ENCODE measurements at regions not wholly inside any gene's neighbourhood (a gene's known extent, or its start where the extent isn't known, plus 50 kb on each side); places are given as distances from the start of the nearest gene placed in this dataset.

DNA sequence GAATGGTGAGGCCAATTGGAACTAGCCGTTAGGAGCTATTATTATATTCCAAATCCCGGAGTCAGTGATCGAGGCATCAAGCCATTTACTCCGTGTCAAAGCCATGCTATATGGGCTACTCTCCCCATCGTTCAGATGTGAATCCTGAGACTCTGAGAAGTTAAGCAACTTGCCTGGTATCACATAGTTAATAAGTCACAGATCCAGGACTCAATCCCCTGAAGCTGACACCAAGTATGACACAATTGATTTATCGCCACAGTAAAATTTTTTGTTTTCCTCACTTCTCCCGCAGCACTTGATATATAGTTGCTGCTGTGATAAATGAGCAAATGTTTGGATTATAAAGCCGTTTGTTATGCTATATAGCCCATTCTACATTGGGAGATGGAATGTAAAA lies 50.8 kb upstream of the TSHZ2 start:
- Histone ChIP-seq H3K9me3 (ENCODE audit: low read length) (no peaks in the 10 kb centered on the region), H3K4me3 (ENCODE audit: low read length) (no peak overlapping the region), H3K4me1 (ENCODE audit: insufficient read depth, low read length) (peaks cover 27% of the 10 kb centered on the region), H3K36me3 (ENCODE audit: insufficient read depth, low read length) (no peaks in the 10 kb centered on the region), H3K27me3 (ENCODE audit: insufficient read depth, low read length) (no peaks in the 10 kb centered on the region), H2AFZ (ENCODE audit: low read depth, low read length) (no peak overlapping the region)

DNA sequence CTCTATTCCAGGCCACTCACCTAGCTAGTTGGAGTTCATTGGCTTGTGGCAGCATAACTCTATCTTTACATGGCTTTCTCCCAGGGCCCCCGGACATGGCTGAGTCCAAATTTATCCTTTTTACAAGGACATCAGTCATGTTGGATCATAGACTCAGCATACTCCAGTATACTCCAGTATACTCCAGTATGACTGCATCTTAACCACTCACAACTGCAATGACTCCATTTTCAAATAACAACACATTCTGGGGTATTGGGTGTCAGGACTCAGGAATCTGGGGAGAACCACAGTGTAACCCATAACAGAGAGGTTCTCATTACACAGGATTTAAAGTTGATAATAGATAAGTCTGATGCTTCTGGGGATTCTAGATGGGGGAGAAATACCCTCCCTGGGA lies 53.8 kb upstream of the TSHZ2 start:
- Histone ChIP-seq H3K27me3 (ENCODE audit: insufficient read depth, low read length) (no peaks in the 10 kb centered on the region), H3K4me3 (ENCODE audit: low read length) (no peak overlapping the region), H3K36me3 (ENCODE audit: insufficient read depth, low read length) (no peaks in the 10 kb centered on the region), H2AFZ (ENCODE audit: low read depth, low read length) (no peak overlapping the region), H3K9me3 (ENCODE audit: low read length) (no peaks in the 10 kb centered on the region), H3K4me1 (ENCODE audit: insufficient read depth, low read length) (peaks cover 19% of the 10 kb centered on the region)

DNA sequence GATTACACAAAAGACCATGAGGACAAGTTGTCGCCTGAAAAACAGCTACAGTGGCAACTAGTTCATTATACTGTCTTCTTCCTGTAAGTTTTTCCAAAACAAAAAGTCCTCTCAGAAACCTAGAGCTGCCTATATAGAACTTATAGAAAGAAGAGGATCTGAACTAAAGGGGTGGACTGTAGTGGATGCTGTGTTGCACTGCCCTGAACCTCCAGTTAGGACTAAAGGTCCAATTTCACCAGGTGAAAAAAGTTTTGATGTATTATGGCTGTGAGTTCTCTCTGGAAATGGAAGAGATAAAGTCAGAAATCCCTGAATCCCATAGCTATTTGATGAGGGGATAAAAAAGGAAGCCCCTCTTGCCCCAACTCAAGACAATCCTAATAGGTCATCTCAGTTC lies 56.6 kb upstream of the TSHZ2 start:
- no peaks in the 10 kb centered on the region for H3K36me3 ChIP-seq (ENCODE audit: insufficient read depth, low read length)
- H3K27me3 ChIP-seq (ENCODE audit: insufficient read depth, low read length): no peaks in the 10 kb centered on the region
- no peak overlapping the region for H3K4me3 ChIP-seq (ENCODE audit: low read length)
- no peaks in the 10 kb centered on the region for H3K9me3 ChIP-seq (ENCODE audit: low read length)
- H3K4me1 ChIP-seq (ENCODE audit: insufficient read depth, low read length): peaks cover 9% of the 10 kb centered on the region
- H2AFZ ChIP-seq (ENCODE audit: low read depth, low read length): no peak overlapping the region

GRCh38 chr20:52914870-52915269 lies 57.3 kb upstream of the TSHZ2 start:
- H3K9me3 ChIP-seq (ENCODE audit: low read length): no peaks in the 10 kb centered on the region
- H3K27me3 ChIP-seq (ENCODE audit: insufficient read depth, low read length): no peaks in the 10 kb centered on the region
- no peak overlapping the region for H3K4me3 ChIP-seq (ENCODE audit: low read length)
- H2AFZ ChIP-seq (ENCODE audit: low read depth, low read length): no peak overlapping the region
- no peaks in the 10 kb centered on the region for H3K36me3 ChIP-seq (ENCODE audit: insufficient read depth, low read length)
- peaks cover 3% of the 10 kb centered on the region for H3K4me1 ChIP-seq (ENCODE audit: insufficient read depth, low read length)

DNA sequence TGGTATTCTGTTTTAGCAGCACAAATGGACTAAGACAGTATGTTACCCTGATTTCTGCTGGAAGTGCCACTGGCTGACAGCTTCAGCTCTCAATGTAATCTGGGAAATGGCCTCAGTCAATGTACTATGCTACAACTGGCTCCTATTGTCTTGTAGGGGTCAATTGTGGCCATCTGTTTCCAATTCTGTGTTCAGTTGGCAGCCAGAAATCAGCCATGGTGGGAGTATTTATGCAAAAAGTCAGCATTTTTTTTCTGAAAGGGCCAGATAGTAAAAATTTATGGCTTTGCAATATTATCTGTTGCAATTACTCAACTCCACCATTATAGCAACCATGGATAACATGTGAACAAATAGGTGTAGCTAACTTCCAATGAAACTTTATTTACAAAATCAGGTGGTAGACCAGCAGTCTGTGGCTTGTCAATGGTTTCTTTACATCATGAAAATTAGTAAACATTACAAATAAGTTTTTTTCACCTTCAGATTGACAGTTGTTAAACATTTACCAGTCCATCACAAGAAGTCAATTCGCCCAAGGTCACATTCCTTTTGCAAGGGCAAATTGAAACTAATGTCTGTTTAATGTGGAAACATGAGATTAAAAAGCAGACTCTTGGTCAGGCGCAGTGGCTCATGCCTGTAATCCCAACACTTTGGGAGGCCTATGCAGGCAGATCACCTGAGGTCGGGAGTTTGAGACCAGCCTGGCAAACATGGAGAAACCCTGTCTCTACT lies 58.3 kb upstream of the TSHZ2 start:
- Histone ChIP-seq H3K4me3 (ENCODE audit: low read length) (no peak overlapping the region), H3K36me3 (ENCODE audit: insufficient read depth, low read length) (no peaks in the 10 kb centered on the region), H3K4me1 (ENCODE audit: insufficient read depth, low read length) (no peaks in the 10 kb centered on the region), H3K9me3 (ENCODE audit: low read length) (no peaks in the 10 kb centered on the region), H2AFZ (ENCODE audit: low read depth, low read length) (no peak overlapping the region), H3K27me3 (ENCODE audit: insufficient read depth, low read length) (no peaks in the 10 kb centered on the region)

DNA sequence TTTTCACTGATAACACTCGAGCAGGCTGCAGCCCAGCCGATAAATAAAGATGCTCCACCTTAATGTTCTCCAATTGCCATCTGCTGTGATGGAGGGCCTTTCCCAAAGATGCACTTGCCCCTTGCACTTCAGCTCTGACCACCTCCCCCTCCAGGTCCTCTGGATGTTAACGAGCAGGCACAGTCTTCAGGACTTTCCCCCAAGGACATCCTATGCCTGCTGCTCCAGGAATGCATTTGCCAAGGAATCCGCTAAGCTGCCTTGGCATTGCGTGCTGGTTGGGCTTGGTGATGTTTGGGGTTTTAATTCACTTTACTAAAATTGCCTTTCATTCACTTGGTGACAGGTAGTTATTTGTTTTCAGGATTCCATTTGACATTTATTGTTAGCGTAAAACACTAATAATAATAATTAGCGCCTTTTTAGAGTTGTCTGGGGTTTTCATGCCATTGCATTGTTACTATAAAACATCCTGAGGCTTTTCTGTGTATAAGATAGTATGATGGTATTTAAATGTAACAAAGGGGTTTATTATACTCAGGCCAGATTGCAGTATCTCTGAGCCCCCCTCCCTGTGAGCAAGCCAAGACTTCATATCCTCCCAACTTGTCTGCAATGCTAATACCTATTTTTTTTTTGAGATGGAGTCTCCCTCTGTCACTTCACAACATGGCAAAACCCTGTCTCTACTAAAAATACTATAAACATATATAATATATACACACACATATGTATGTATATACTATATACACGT lies 66.7 kb upstream of the TSHZ2 start:
- no peak overlapping the region for H3K4me3 ChIP-seq (ENCODE audit: low read length)
- peaks cover 5% of the 10 kb centered on the region for H3K4me1 ChIP-seq (ENCODE audit: insufficient read depth, low read length)
- H3K9me3 ChIP-seq (ENCODE audit: low read length): no peaks in the 10 kb centered on the region
- H3K27me3 ChIP-seq (ENCODE audit: insufficient read depth, low read length): no peaks in the 10 kb centered on the region
- H3K36me3 ChIP-seq (ENCODE audit: insufficient read depth, low read length): no peaks in the 10 kb centered on the region
- H2AFZ ChIP-seq (ENCODE audit: low read depth, low read length): no peak overlapping the region

GRCh38 chr20:52904837-52905236 lies 67.3 kb upstream of the TSHZ2 start:
- no peak overlapping the region for H3K4me3 ChIP-seq (ENCODE audit: low read length)

DNA sequence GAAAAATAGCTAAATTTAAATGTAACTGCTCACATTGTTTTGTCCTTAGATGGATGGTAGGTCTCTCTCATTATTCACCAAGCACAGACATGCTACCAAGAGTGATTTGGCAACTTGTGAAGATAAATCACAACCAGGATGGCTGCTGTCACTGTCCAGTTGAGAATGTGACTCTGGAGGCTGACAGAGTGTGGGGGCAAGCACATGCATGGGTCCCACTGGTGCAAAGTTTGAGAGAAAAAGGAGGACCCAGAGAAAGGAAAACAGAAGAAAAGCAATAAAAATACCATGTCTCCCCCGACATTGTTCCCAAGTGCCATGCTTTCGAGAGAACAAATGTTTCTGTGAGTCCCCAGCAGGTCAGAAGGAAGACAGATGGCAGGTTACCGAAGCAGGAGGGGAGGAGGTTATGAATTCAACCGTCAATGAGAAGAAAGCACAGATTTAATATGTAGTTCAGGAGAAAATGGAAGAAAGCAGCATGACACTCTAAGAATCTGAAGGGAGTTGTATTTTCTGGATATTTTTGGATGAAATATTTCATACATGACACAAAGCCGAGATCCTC lies 73.0 kb upstream of the TSHZ2 start:
- Histone ChIP-seq H3K4me1 (ENCODE audit: insufficient read depth, low read length) (peaks cover 9% of the 10 kb centered on the region), H3K9me3 (ENCODE audit: low read length) (no peaks in the 10 kb centered on the region), H2AFZ (ENCODE audit: low read depth, low read length) (no peak overlapping the region), H3K27me3 (ENCODE audit: insufficient read depth, low read length) (no peaks in the 10 kb centered on the region), H3K4me3 (ENCODE audit: low read length) (no peak overlapping the region), H3K36me3 (ENCODE audit: insufficient read depth, low read length) (no peaks in the 10 kb centered on the region)

More at GRCh38 chr20:52904837-52905236, 67.3 kb upstream of the TSHZ2 start:
- Histone ChIP-seq H3K9me3 (ENCODE audit: low read length) (no peaks in the 10 kb centered on the region), H2AFZ (ENCODE audit: low read depth, low read length) (no peak overlapping the region), H3K36me3 (ENCODE audit: insufficient read depth, low read length) (no peaks in the 10 kb centered on the region), H3K27me3 (ENCODE audit: insufficient read depth, low read length) (no peaks in the 10 kb centered on the region), H3K4me1 (ENCODE audit: insufficient read depth, low read length) (peaks cover 5% of the 10 kb centered on the region)

- Histone ChIP-seq H3K4me3 (ENCODE audit: low read length) (no peak overlapping the region), H3K36me3 (ENCODE audit: insufficient read depth, low read length) (no peaks in the 10 kb centered on the region), H3K27me3 (ENCODE audit: insufficient read depth, low read length) (peaks cover 2% of the 10 kb centered on the region), H2AFZ (ENCODE audit: low read depth, low read length) (no peak overlapping the region), H3K9me3 (ENCODE audit: low read length) (no peaks in the 10 kb centered on the region), H3K4me1 (ENCODE audit: insufficient read depth, low read length) (peaks cover 9% of the 10 kb centered on the region)
These were observed 75.8 kb upstream of the TSHZ2 start for GRCh38 chr20:52896348-52896747.

GRCh38 chr20:52895701-52896100 lies 76.5 kb upstream of the TSHZ2 start:
- H3K4me3 ChIP-seq (ENCODE audit: low read length): no peak overlapping the region
- H3K27me3 ChIP-seq (ENCODE audit: insufficient read depth, low read length): peaks cover 2% of the 10 kb centered on the region
- peaks cover 9% of the 10 kb centered on the region for H3K4me1 ChIP-seq (ENCODE audit: insufficient read depth, low read length)
- H3K9me3 ChIP-seq (ENCODE audit: low read length): no peaks in the 10 kb centered on the region
- H2AFZ ChIP-seq (ENCODE audit: low read depth, low read length): no peak overlapping the region
- H3K36me3 ChIP-seq (ENCODE audit: insufficient read depth, low read length): no peaks in the 10 kb centered on the region

- Histone ChIP-seq H3K4me3 (ENCODE audit: low read length) (no peak overlapping the region), H3K4me1 (ENCODE audit: insufficient read depth, low read length) (peaks cover 9% of the 10 kb centered on the region), H3K9me3 (ENCODE audit: low read length) (no peaks in the 10 kb centered on the region), H2AFZ (ENCODE audit: low read depth, low read length) (no peak overlapping the region), H3K36me3 (ENCODE audit: insufficient read depth, low read length) (no peaks in the 10 kb centered on the region), H3K27me3 (ENCODE audit: insufficient read depth, low read length) (peaks cover 2% of the 10 kb centered on the region)
These were observed 76.9 kb upstream of the TSHZ2 start for GRCh38 chr20:52895235-52895634.

DNA sequence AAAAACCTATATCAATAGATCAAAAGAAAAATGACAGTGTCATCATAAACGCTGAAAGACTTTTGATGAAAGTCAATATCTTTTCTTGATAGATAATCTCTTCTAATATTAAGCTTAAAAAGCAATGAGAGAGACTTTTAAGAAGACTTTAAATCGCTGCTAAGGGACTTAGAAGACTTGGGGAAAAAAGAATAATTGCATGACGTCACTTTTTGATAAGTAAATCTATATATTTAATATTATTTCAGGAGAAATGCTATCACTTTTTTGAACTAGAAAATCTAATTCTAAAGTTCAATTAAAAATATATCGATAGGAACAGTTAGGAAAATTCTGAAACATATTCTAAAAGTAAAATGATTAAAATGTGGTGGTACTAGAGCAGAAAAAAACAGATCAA lies 78.7 kb upstream of the TSHZ2 start:
- H3K4me1 ChIP-seq (ENCODE audit: insufficient read depth, low read length): peaks cover 9% of the 10 kb centered on the region
- H2AFZ ChIP-seq (ENCODE audit: low read depth, low read length): no peak overlapping the region
- H3K4me3 ChIP-seq (ENCODE audit: low read length): no peak overlapping the region
- H3K9me3 ChIP-seq (ENCODE audit: low read length): no peaks in the 10 kb centered on the region
- peaks cover 2% of the 10 kb centered on the region for H3K27me3 ChIP-seq (ENCODE audit: insufficient read depth, low read length)
- H3K36me3 ChIP-seq (ENCODE audit: insufficient read depth, low read length): no peaks in the 10 kb centered on the region

- H3K4me3 ChIP-seq (ENCODE audit: low read length): no peak overlapping the region
- H3K9me3 ChIP-seq (ENCODE audit: low read length): no peaks in the 10 kb centered on the region
- no peak overlapping the region for H2AFZ ChIP-seq (ENCODE audit: low read depth, low read length)
- H3K4me1 ChIP-seq (ENCODE audit: insufficient read depth, low read length): peaks cover 9% of the 10 kb centered on the region
- no peaks in the 10 kb centered on the region for H3K36me3 ChIP-seq (ENCODE audit: insufficient read depth, low read length)
- H3K27me3 ChIP-seq (ENCODE audit: insufficient read depth, low read length): peaks cover 2% of the 10 kb centered on the region
These were observed 80.1 kb upstream of the TSHZ2 start for GRCh38 chr20:52892023-52892422.
